BE2C (cell line): ENCODE measurements at regions not wholly inside any gene's neighbourhood (a gene's known extent, or its start where the extent isn't known, plus 50 kb on each side); places are given as distances from the start of the nearest gene placed in this dataset.

Source experiments
- DNase-seq: peaks from one replicate; pipeline ENCODE4 v3.0.0-alpha.2; 2020
- H3K27me3 ChIP-seq: fragments of 250-450 bp; sonication (Bioruptor Pico); 2 replicates; pipeline ENCODE4 v1.5.1; 2020; ENCODE audit warnings: mild to moderate bottlenecking
- H3K36me3 ChIP-seq: fragments of 250-450 bp; sonication (Bioruptor Pico); 2 replicates; pipeline ENCODE4 v1.5.1; 2020; ENCODE audit warnings: mild to moderate bottlenecking
- H3K4me1 ChIP-seq: fragments of 250-450 bp; sonication (Bioruptor Pico); 2 replicates; pipeline ENCODE4 v1.5.1; 2020
- H3K4me3 ChIP-seq: 2 replicates; pipeline ENCODE4 v1.5.1; 2011; ENCODE audit warnings: low read depth, low read length
- H3K9me3 ChIP-seq: fragments of 250-450 bp; sonication (Bioruptor Pico); 2 replicates; pipeline ENCODE4 v1.5.1; 2020
- CTCF ChIP-seq: IDR thresholded peaks from 2 replicates; pipeline ENCODE4 v1.5.1; 2012; ENCODE audit warnings: mild to moderate bottlenecking, low read depth, low read length

DNA sequence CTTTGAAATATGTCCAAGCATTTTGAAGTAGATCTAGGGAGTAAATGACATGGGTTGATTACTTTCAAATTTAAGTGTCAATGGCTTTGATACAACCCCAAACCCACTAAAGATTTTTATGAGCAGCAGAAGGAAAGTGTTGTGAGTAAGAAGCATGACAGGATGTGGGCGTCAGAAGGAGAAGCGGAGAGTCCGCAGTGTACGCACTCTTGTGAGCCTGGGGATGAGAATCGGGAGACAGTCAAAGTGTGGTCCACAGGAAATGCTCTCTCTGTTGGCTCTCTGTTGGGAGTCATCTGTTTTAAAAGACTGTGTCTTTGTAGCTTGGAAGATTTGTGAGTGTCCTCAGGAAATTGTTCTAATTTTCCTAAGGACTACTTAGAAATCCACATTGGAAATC, 629.8 kb upstream of the ADARB2 start:
- no peak for TF ChIP-seq CTCF
- H3K27me3 ChIP-seq, result no peaks in the 10 kb centered on the region
- H3K36me3 ChIP-seq, result no peaks in the 10 kb centered on the region
- H3K9me3 ChIP-seq, result no peaks in the 10 kb centered on the region
- no peak overlapping the region for H3K4me3 ChIP-seq
- no peaks in the 10 kb centered on the region for H3K4me1 ChIP-seq
- DNase-seq, result no peak

DNA sequence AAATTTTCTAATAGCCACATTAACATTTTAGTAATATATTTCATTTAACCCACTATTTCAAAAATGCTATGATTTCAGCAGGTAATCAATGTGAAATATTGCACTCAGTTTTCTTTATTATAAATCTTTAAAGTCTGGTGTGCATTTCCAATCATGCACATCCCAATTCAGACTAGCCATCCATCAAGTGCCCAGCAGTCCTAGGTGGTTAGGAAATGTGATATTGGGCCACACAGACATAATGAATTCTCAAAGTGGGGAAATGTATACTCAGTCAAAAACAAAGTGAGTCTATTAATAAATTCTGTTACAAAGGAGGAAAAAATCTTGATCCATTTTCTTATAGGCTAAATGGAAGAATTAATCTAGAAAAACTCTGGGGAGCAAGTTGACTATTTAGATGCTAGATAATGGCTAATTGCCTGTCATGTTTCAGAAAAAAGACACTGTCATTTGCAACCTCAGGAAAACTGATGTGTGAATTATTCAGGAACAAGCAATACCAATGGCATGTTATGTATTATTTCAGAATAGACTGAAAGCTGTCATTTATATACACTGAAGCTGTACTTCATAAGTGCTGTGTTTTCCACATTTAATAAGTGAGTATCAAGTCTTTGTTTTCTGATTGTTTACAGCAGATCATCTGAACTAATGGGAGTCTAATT, 629.1 kb upstream of the ADARB2 start:
- no peak for DNase-seq
- Histone ChIP-seq H3K4me3 (no peak overlapping the region), H3K4me1 (no peaks in the 10 kb centered on the region), H3K9me3 (no peaks in the 10 kb centered on the region), H3K36me3 (no peaks in the 10 kb centered on the region), H3K27me3 (no peaks in the 10 kb centered on the region)
- TF ChIP-seq CTCF, result no peak

- Histone ChIP-seq H3K4me3 (no peak overlapping the region), H3K36me3 (no peaks in the 10 kb centered on the region), H3K27me3 (no peaks in the 10 kb centered on the region), H3K9me3 (no peaks in the 10 kb centered on the region), H3K4me1 (no peaks in the 10 kb centered on the region)
- DNase-seq, result no peak
- no peak for TF ChIP-seq CTCF
These were observed 625.0 kb upstream of the ADARB2 start for GRCh38 chr10:2362331-2362730.

- no peaks in the 10 kb centered on the region for H3K4me1 ChIP-seq
- no peak overlapping the region for H3K4me3 ChIP-seq
- no peaks in the 10 kb centered on the region for H3K36me3 ChIP-seq
- no peaks in the 10 kb centered on the region for H3K27me3 ChIP-seq
- no peak for TF ChIP-seq CTCF
- no peaks in the 10 kb centered on the region for H3K9me3 ChIP-seq
- DNase-seq, result no peak
These were observed 621.3 kb upstream of the ADARB2 start for GRCh38 chr10:2358586-2358985.

GRCh38 chr10:2356670-2357069, 619.3 kb upstream of the ADARB2 start:
- no peak for TF ChIP-seq CTCF
- H3K4me3 ChIP-seq, result no peak overlapping the region
- H3K27me3 ChIP-seq, result no peaks in the 10 kb centered on the region
- DNase-seq, result no peak
- no peaks in the 10 kb centered on the region for H3K4me1 ChIP-seq
- H3K36me3 ChIP-seq, result no peaks in the 10 kb centered on the region
- no peaks in the 10 kb centered on the region for H3K9me3 ChIP-seq

- Histone ChIP-seq H3K9me3 (no peaks in the 10 kb centered on the region), H3K27me3 (no peaks in the 10 kb centered on the region), H3K4me3 (no peak overlapping the region), H3K36me3 (no peaks in the 10 kb centered on the region), H3K4me1 (no peaks in the 10 kb centered on the region)
- no peak for DNase-seq
- TF ChIP-seq CTCF, result no peak
These were observed 614.2 kb upstream of the ADARB2 start for GRCh38 chr10:2351566-2351965.
